Dermis microvascular lymphatic vessel endothelial cell (primary cell): ENCODE measurements at regions not wholly inside any gene's neighbourhood (a gene's known extent, or its start where the extent isn't known, plus 50 kb on each side); places are given as distances from the start of the nearest gene placed in this dataset.
A peak's percentile ranks its signal among the peaks of the same experiment; 100 is the strongest.
"Not testable (repeated sequence)": the region's sequence is repeated elsewhere in the genome, so short reads cannot be mapped to it uniquely, and the experiment has no call there.

Experiments used
- DNase-seq, 2 donors: peaks; one replicate each; pipeline versions ENCODE4 v3.0.0 to v3.0.0-alpha.2; 2010; ENCODE audit warnings: low read depth in 2 of 2

DNA sequence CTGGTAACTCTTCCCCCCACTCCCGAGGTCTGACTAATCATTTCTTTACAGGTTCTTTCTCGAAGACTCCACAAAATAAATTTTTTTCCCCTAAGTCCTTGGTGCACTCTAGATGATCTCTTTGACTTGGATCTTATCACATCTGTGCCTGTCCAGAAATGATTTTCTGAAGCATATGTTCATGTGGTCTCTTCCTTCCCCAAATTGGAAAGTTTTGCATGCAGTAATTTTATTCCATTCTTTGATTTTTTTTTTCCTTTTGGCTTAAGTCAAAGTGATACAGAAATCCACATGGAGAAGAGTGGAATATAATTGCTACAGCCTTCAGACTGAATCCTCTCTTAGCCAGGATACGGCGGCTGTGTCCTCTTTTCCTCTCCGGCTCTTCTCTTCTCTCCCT lies 213.3 kb downstream of the BMP4 start:
- DNase-seq, result no peak

GRCh38 chr14:53742233-53742620 lies 214.4 kb downstream of the BMP4 start:
- no peak for DNase-seq

GRCh38 chr14:53741479-53742232 lies 215.0 kb downstream of the BMP4 start:
- no peak for DNase-seq

DNA sequence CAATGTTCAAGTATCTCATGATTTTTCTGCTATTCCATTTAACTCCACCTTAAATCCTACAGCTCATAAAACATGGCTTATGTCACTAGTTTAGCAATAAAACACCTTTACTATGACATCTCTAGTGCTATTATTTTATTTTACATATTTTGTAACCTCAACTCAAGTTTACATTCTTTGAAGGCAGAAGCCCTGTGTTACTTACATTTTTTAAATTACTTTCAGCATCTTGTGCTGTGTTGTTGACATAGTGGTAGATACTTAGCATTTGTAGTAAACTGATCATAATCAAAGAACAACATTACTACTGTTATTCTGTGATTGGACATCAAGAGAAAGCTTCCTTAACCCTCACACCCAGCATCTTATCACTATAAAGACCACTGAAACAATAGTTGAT lies 216.1 kb downstream of the BMP4 start:
- DNase-seq, result no peak

DNA sequence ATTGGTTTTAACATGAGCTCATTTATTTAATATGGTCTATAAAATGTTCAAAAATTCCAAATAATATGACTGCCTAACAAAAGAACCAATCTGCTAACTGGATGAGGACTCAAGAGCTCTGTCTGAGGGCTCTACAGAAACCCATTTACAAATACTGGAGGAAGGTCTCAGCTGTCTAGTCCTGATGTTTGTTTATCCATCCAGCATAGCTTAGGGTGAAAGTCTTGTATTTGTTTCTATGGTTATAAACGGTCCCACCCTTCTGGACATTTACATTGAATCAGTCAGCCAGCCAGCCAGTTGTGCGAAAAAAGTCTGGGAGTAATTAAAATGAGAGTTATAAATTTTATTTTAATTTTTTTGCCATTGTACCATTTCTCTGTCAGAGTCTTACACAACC lies 220.7 kb downstream of the BMP4 start:
- no peak for DNase-seq

DNA sequence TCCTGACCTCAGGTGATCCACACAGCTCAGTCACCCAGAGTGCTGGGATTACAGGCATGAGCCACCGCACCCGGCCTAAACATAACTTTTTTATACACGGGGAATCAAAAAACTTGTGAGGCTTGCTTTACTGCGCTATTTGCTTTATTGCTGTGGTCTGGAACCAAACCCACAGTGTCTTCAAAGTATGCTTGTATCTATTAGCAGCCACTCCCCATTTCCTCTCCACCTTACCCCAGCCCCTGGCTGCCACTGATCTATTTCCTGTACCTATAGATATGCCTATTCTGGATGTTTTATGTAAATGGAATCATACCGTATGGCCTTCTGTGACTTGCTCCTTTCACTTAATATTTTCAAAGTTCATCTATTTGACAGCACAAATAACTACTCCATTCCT lies 233.4 kb downstream of the BMP4 start:
- DNase-seq, result no peak

DNA sequence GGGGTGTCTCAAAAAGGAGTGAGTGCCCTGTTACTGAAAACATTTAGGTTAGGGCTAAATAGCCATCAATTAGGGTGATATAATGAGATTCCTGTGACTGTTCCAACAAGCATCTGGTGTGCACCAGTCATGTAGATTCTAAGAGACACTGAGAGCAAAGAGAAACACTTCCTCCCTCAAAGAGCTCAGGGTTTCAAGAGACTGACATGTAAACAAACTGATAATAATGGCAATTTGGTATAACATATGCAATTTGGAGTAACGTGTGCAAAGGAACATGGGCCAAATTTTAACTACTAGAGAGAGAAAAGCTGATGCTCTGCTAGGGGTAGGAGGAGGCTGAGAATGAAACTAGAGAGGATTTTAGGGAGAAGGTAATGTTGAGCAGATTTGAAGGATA lies 237.1 kb downstream of the BMP4 start:
- DNase-seq, result no peak

DNA sequence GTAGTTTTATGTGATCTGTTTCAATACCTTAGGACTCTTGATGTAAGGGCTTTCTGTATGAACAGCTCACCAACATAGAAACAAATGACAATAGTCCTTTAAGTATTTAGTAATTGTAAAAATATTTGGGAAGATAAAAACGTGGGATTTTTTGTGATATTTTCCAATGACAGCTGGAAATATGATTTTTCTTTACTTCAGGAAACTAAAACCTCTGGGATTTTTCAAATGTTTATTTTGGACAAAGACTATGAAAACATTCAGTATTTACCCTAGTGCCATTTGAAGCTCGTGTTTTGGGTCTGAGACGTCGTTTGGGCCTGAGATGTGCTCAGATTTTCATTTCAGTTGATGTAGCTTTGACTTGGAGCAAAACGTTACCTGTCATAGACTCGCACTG lies 240.0 kb downstream of the BMP4 start:
- peak; percentile 44 to 51 for DNase-seq

DNA sequence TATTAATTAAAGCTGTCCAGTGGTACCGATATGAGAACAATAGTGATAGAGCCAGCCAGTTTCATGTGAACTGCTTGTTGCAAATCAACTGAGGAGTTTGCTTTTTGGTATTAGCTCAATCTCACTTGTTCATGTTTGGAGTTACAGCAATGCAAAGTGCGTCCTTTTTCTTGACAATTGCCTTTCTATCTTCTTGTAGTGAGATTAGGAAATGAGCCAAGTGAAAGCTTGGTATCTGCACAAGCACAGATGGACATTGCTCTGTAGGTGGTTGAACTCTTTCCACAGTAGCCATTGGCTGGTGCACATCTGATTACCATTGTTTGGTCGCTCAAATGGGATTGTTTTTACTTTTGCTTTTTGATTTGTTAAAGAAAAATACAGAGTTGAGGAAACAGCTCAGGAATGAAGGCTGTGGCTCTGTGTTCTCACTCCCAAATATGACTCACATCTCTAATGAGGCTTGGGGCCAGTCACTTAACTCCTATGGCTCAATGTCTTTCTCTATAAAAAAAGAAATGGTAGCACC lies 241.4 kb downstream of the BMP4 start:
- DNase-seq, result peak; percentile 60 to 90

- DNase-seq, result peak; percentile 23 to 59
These were observed 242.0 kb downstream of the BMP4 start for GRCh38 chr14:53714495-53715192.

DNA sequence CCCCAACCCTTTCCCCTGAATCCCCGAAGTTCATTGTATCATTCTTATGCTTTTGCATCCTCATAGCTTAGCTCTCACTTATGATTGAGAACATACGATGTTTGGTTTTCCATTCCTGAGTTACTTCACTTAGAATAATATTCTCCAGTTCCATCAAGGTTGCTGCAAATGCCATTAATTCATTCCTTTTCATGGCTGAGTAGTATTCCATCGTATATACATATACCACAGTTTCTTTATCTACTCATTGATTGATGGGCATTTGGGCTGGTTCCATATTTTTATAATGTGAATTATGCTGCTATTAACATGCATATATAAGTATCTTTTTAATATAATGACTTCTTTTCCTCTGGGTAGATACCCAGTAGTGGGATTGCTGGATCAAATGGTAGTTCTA lies 243.7 kb downstream of the BMP4 start:
- DNase-seq, result not testable (repeated sequence)

GRCh38 chr14:53711205-53711604 lies 245.4 kb downstream of the BMP4 start:
- DNase-seq, result no peak

GRCh38 chr14:53710615-53711014 lies 246.0 kb downstream of the BMP4 start:
- DNase-seq, result no peak

- no peak for DNase-seq
These were observed 247.2 kb downstream of the BMP4 start for GRCh38 chr14:53709381-53709780.

DNA sequence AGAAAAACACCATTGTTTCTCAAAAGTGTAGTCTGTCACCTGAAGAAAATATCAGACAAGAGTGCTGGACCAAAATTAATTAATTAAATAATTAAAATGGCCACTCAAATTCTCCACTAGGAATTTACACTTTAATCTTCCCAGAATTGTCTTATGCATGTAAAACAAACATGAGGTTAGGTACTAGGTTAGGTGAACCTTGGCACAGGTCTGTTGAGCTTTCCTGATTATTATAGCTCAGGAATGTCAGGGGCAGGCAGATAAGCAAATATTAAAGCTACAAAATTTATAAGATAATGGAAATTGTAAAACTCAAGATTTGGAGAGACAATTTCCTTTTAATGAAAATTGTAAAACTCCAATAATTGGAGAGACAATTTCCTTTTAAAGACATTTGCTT lies 253.2 kb downstream of the BMP4 start:
- DNase-seq, result no peak

- no peak for DNase-seq
These were observed 255.3 kb downstream of the BMP4 start for GRCh38 chr14:53701108-53701875.

DNA sequence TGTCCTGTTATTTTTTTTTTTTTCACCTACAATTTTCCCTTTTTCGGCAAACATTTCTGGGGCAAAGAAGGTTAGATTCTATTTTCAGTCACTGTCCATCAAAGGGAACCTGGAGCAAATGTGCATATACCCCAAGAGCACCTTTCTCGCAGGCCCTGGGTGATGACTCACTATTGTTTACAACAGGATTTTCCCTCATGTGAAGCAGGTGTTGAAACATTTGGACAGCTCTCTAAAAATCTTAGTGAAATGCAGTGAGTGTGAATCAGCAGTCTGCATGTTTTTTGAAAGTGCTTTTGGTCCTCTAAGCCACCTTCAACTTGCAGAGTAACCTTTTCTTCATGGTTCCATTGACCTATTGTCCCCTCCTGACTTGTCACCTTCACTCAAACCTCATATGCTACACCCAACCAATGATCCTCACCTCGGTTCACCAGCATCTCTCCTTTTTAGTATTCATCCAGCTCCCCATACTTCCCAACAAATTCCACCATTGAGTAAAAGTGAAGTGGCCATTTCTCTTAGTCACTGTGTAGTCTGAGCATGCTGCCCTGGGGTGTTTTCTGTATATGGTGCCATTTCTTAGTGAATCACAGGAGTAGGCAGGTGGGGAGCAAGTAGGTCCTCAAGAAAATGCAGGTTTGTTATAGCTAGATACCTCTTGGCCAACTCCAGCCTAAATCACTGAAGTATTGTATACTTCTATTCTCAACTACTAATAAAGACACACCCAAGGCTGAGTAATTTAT lies 260.2 kb downstream of the BMP4 start:
- peak; percentile 11 to 50 for DNase-seq

- no peak for DNase-seq
These were observed 260.9 kb downstream of the BMP4 start for GRCh38 chr14:53695692-53696214.

DNA sequence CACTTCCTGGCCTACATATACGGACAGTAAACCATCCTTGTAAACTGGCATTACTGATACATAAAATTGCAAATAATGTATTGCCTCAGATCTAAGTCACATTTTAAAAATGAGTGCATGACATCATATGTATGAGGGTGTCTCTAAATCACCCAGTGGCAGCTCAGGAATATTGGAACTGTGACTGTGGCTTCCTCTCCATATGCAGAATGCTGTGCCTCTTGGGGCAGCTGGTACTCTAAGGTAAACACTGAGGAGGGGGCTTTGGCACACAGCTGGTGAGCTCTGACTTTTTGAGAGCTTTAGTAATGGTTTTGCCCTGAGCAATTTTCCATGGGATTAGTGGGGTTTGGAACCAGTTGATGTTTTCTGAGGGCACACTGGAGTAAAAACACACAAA lies 263.7 kb downstream of the BMP4 start:
- no peak for DNase-seq

- no peak for DNase-seq
These were observed 264.2 kb downstream of the BMP4 start for GRCh38 chr14:53692451-53692850.

GRCh38 chr14:53683229-53683628 lies 273.4 kb downstream of the BMP4 start:
- no peak for DNase-seq
